OCI-LY1 (cell line): ENCODE measurements at regions not wholly inside any gene's neighbourhood (a gene's known extent, or its start where the extent isn't known, plus 50 kb on each side); places are given as distances from the start of the nearest gene placed in this dataset.

ENCODE experiments used
- EZH2 ChIP-seq: fragments of 200-600 bp; sonication (generic), shearing (Covaris generic); IDR thresholded peaks from 2 replicates; pipeline ENCODE4 v1.8.0; 2017; ENCODE audit warnings: borderline replicate concordance, mixed run types, mild to moderate bottlenecking, antibody characterized with exemption, low read length, moderate library complexity, mixed read lengths
- TF ChIP-seq, protein P1 (sequence below): fragments of 200-600 bp; sonication (generic), shearing (Covaris generic); IDR thresholded peaks from 2 replicates; pipeline ENCODE4 v1.5.1; 2017; ENCODE audit warnings: mild to moderate bottlenecking, antibody characterized with exemption, low read length, moderate library complexity, mixed read lengths

DNA sequence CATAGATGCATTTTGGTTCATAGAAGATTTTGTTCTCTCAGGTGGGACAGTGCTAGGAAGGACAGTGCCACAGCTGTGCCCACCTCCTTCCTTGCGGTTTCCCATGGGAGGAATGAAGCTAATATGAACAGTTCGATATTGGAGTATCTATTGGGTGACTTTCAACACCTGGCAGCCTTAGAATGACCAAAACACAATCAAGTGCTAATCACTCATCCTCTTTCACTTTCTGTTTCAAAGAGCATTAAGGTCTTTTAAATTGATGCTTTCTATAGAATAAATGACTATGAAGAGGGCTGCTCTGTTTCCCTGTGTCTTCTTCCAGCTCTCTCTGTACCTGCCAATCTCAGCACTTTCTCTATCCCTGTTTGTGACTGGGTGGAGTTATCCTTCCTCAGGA lies 784.0 kb downstream of the MRPL39 start:
- TF ChIP-seq, protein P1, sequence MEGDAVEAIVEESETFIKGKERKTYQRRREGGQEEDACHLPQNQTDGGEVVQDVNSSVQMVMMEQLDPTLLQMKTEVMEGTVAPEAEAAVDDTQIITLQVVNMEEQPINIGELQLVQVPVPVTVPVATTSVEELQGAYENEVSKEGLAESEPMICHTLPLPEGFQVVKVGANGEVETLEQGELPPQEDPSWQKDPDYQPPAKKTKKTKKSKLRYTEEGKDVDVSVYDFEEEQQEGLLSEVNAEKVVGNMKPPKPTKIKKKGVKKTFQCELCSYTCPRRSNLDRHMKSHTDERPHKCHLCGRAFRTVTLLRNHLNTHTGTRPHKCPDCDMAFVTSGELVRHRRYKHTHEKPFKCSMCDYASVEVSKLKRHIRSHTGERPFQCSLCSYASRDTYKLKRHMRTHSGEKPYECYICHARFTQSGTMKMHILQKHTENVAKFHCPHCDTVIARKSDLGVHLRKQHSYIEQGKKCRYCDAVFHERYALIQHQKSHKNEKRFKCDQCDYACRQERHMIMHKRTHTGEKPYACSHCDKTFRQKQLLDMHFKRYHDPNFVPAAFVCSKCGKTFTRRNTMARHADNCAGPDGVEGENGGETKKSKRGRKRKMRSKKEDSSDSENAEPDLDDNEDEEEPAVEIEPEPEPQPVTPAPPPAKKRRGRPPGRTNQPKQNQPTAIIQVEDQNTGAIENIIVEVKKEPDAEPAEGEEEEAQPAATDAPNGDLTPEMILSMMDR = no peak
- no peak for TF ChIP-seq EZH2
